H1 (cell line): ENCODE measurements at regions not wholly inside any gene's neighbourhood (a gene's known extent, or its start where the extent isn't known, plus 50 kb on each side); places are given as distances from the start of the nearest gene placed in this dataset.

Source experiments
- CTCF ChIA-PET: fragments of 300-600 bp; sonication (Branson Sonifier 250); formaldehyde crosslinking; loops from one replicate; lab custom pipeline; 2021; ENCODE audit not compliant: partially characterized antibody; lab: Charles Lee
- POLR2A ChIA-PET: fragments of 300-600 bp; sonication (Branson Sonifier 250); formaldehyde crosslinking; loops from one replicate; lab custom pipeline; 2021; ENCODE audit warnings: inconsistent platforms; ENCODE audit not compliant: partially characterized antibody; lab: Charles Lee
- DNase-seq, 2 experiments: peaks; one replicate each; pipeline versions ENCODE4 v3.0.0 to v3.0.0-alpha.2; 2010 to 2022; ENCODE audit warnings: low spot score in 2 of 2, low read depth in 1 of 2, mixed read lengths in 1 of 2
- FAIRE-seq: peaks from 2 replicates; lab custom pipeline; 2011; peaks lifted over from hg19 to GRCh38; lab: Jason Lieb, UNC
- H2AFZ ChIP-seq: 2 replicates; pipeline ENCODE4 v1.8.1; 2012; ENCODE audit warnings: low read length, inconsistent platforms
- H2AK5ac ChIP-seq: 2 replicates; pipeline ENCODE4 v1.6.1; 2013; ENCODE audit warnings: low read depth, low read length
- H2BK120ac ChIP-seq: replicated peaks from 2 replicates; pipeline ENCODE3; 2013; ENCODE audit warnings: low read depth, low read length, inconsistent platforms
- H2BK12ac ChIP-seq: 2 replicates; pipeline ENCODE4 v1.6.1; 2013; ENCODE audit warnings: low read depth, low read length
- H2BK15ac ChIP-seq: 2 replicates; pipeline ENCODE4 v1.6.1; 2013; ENCODE audit warnings: low read length
- H2BK20ac ChIP-seq: 2 replicates; pipeline ENCODE4 v1.6.1; 2013; ENCODE audit warnings: low read length
- H2BK5ac ChIP-seq: 2 replicates; pipeline ENCODE4 v1.6.1; 2013; ENCODE audit warnings: low read depth, low read length
- H3K14ac ChIP-seq: 2 replicates; pipeline ENCODE4 v1.6.1; 2013; ENCODE audit warnings: inconsistent platforms; ENCODE audit not compliant: insufficient read length
- H3K18ac ChIP-seq: 2 replicates; pipeline ENCODE4 v1.6.1; 2013; ENCODE audit warnings: low read length; ENCODE audit errors: extremely low read depth
- H3K23ac ChIP-seq: 2 replicates; pipeline ENCODE4 v1.6.1; 2013; ENCODE audit warnings: inconsistent platforms; ENCODE audit not compliant: insufficient read length
- H3K23me2 ChIP-seq: 2 replicates; pipeline ENCODE4 v1.6.1; 2013; ENCODE audit warnings: low read depth, low read length
- H3K27ac ChIP-seq: 2 replicates; pipeline ENCODE4 v1.6.1; 2011; ENCODE audit warnings: low read depth, low read length, inconsistent platforms
- H3K27me3 ChIP-seq, 4 experiments: replicated peaks in 1 of 4; 1 replicate in 1 of 4; 2 replicates in 3 of 4; pipeline versions ENCODE4 v1.6.1 to v1.8.1; 2011 to 2013; ENCODE audit warnings: low read length in 3 of 4, mild to moderate bottlenecking in 3 of 4, inconsistent platforms in 2 of 4, mixed read lengths in 2 of 4, moderate library complexity in 1 of 4; ENCODE audit not compliant: control insufficient read depth in 3 of 4, insufficient read depth in 3 of 4; ENCODE audit errors: extremely low read depth in 1 of 4
- H3K36me3 ChIP-seq, 4 experiments: 2 replicates each; pipeline versions ENCODE4 v1.6.1 to v1.8.1; 2011 to 2013; ENCODE audit warnings: mild to moderate bottlenecking in 4 of 4, low read length in 3 of 4, moderate library complexity in 2 of 4, control low read depth in 1 of 4, inconsistent platforms in 1 of 4; ENCODE audit not compliant: insufficient read depth in 4 of 4, control insufficient read depth in 2 of 4
- H3K4ac ChIP-seq: replicated peaks from 2 replicates; pipeline ENCODE3; 2013; ENCODE audit warnings: low read length, low read depth, mixed read lengths, inconsistent platforms; ENCODE audit not compliant: insufficient read length
- H3K4me1 ChIP-seq, 4 experiments: replicated peaks in 1 of 4; 1 replicate in 1 of 4; 2 replicates in 3 of 4; pipeline versions ENCODE4 v1.6.1 to v1.8.1; 2011 to 2013; ENCODE audit warnings: low read length in 3 of 4, inconsistent platforms in 2 of 4, mixed read lengths in 1 of 4; ENCODE audit not compliant: insufficient read depth in 4 of 4, control insufficient read depth in 3 of 4
- H3K4me2 ChIP-seq, 2 experiments: 2 replicates each; pipeline versions ENCODE4 v1.6.1 to v1.8.1; 2011 to 2013; ENCODE audit warnings: low read depth in 2 of 2, low read length in 2 of 2, control low read depth in 1 of 2, inconsistent platforms in 1 of 2, mild to moderate bottlenecking in 1 of 2; ENCODE audit not compliant: insufficient read depth in 1 of 2
- H3K4me3 ChIP-seq, 4 experiments: fragments of 200-600, 300-600 bp in 1 of 4; sonication (generic), shearing (Covaris generic), sonication (Bioruptor Twin) in 1 of 4; 2 replicates each; pipeline versions ENCODE4 v1.5.1 to v1.8.1; 2011 to 2016; ENCODE audit warnings: low read length in 4 of 4, low read depth in 3 of 4, control low read depth in 2 of 4, inconsistent platforms in 2 of 4, mild to moderate bottlenecking in 2 of 4, mixed read lengths in 1 of 4, moderate library complexity in 1 of 4; ENCODE audit not compliant: insufficient read depth in 2 of 4; ENCODE audit errors: extremely low read depth in 1 of 4
- H3K56ac ChIP-seq: replicated peaks from 2 replicates; pipeline ENCODE3; 2013; ENCODE audit warnings: low read depth, mild to moderate bottlenecking, mixed read lengths, low read length, inconsistent platforms; ENCODE audit not compliant: insufficient read length
- H3K79me1 ChIP-seq: 2 replicates; pipeline ENCODE4 v1.6.1; 2013; ENCODE audit warnings: low read depth, low read length, control low read depth
- H3K79me2 ChIP-seq, 2 experiments: 2 replicates each; pipeline versions ENCODE4 v1.6.1 to v1.8.1; 2012 to 2013; ENCODE audit warnings: low read length in 2 of 2, mild to moderate bottlenecking in 2 of 2, inconsistent platforms in 1 of 2; ENCODE audit not compliant: insufficient read depth in 2 of 2, control insufficient read depth in 1 of 2
- H3K9ac ChIP-seq, 4 experiments: replicated peaks in 1 of 4; 1 replicate in 1 of 4; 2 replicates in 3 of 4; pipeline versions ENCODE4 v1.6.1 to v1.8.1; 2011 to 2013; ENCODE audit warnings: low read depth in 3 of 4, low read length in 3 of 4, control low read depth in 2 of 4, mild to moderate bottlenecking in 2 of 4, moderate library complexity in 2 of 4, inconsistent platforms in 1 of 4; ENCODE audit errors: extremely low read depth in 1 of 4
- H3K9me3 ChIP-seq, 2 experiments: 2 replicates each; pipeline versions ENCODE4 v1.6.1 to v1.8.1; 2012 to 2013; ENCODE audit warnings: mild to moderate bottlenecking in 2 of 2, moderate library complexity in 2 of 2, control low read depth in 1 of 2, inconsistent platforms in 1 of 2, low read depth in 1 of 2, low read length in 1 of 2, mixed read lengths in 1 of 2; ENCODE audit not compliant: insufficient read depth in 2 of 2
- H4K20me1 ChIP-seq, 2 experiments: replicated peaks in 1 of 2; 2 replicates each; pipeline versions ENCODE3 to v1.8.1; 2011 to 2013; ENCODE audit warnings: inconsistent platforms in 2 of 2, low read length in 2 of 2, mild to moderate bottlenecking in 1 of 2; ENCODE audit not compliant: insufficient read depth in 2 of 2, control insufficient read depth in 1 of 2
- H4K5ac ChIP-seq: 2 replicates; pipeline ENCODE4 v1.6.1; 2013; ENCODE audit warnings: low read length, low read depth, mixed read lengths, inconsistent platforms; ENCODE audit not compliant: insufficient read length
- H4K8ac ChIP-seq: 2 replicates; pipeline ENCODE4 v1.8.0; 2013; ENCODE audit warnings: mild to moderate bottlenecking, moderate library complexity, low read length, inconsistent platforms; ENCODE audit not compliant: insufficient read depth; ENCODE audit errors: extremely low read depth
- H4K91ac ChIP-seq: replicated peaks from 2 replicates; pipeline ENCODE3; 2013; ENCODE audit warnings: low read length, mixed read lengths, inconsistent platforms; ENCODE audit not compliant: insufficient read length
- RFX5 ChIP-seq: IDR thresholded peaks from 2 replicates; pipeline ENCODE4 v1.6.1; 2011; ENCODE audit warnings: low read depth, low read length, improper control_type of control experiment, borderline replicate concordance
- TEAD4 ChIP-seq: IDR thresholded peaks from 2 replicates; pipeline ENCODE4 v1.6.1; 2012; ENCODE audit warnings: low read depth, low read length, inconsistent platforms, mixed read lengths
- WGBS, 2 experiments: shearing (Covaris generic) in 1 of 2; methylation state at CpG; one replicate each; pipeline versions ENCODE4 v1.1.6 to v1.1.7; 2013 to 2015; ENCODE audit warnings: low lambda C conversion rate in 2 of 2, mixed read lengths in 2 of 2, inconsistent platforms in 1 of 2, low coverage in 1 of 2, missing lambda C conversion rate in 1 of 2; ENCODE audit not compliant: insufficient replicate concordance in 2 of 2, insufficient coverage in 1 of 2, insufficient read length in 1 of 2; ENCODE audit errors: extremely low coverage in 1 of 2, missing lambda C conversion rate in 1 of 2; 5-methylcytosine and 5-hydroxymethylcytosine counted together

GRCh38 chr11:41980741-41981140, 521.3 kb upstream of the LRRC4C start:
- Histone ChIP-seq H4K8ac (no peak overlapping the region), H2AK5ac (no peak overlapping the region), H3K36me3 (no peaks in the 10 kb centered on the region), H2AFZ (no peak overlapping the region), H2BK20ac (no peak overlapping the region), H4K20me1 (no peaks in the 10 kb centered on the region), H2BK15ac (no peak overlapping the region), H3K23ac (no peak overlapping the region), H3K4me3 (no peak overlapping the region), H2BK12ac (no peak overlapping the region), H3K4me2 (no peak overlapping the region), H3K18ac (no peak overlapping the region), H4K91ac (no peak overlapping the region), H3K23me2 (no peaks in the 10 kb centered on the region; the same call in 1 of the 2 replicates), H3K9me3 (0 out of 4 replicates have a peak, but pooled peaks cover 0 to 2% of the 10 kb centered on the region in 2 experiments), H3K14ac (no peak overlapping the region), H3K4me1 (no peaks in the 10 kb centered on the region), H2BK120ac (no peak overlapping the region), H3K79me2 (no peaks in the 10 kb centered on the region), H3K9ac (no peak overlapping the region), H3K27me3 (no peaks in the 10 kb centered on the region), H3K27ac (no peak overlapping the region), H3K56ac (no peak overlapping the region), H3K4ac (no peak overlapping the region), H3K79me1 (no peaks in the 10 kb centered on the region), H2BK5ac (no peak overlapping the region), H4K5ac (no peak overlapping the region)
- FAIRE-seq (no peak), DNase-seq (no peak)
- ChIA-PET POLR2A (no interaction called here), CTCF (no interaction called here)
- TF ChIP-seq RFX5, result no peak
- TF ChIP-seq TEAD4, result no peak
- 96% methylated on average over 2 of the region's 2 CpGs; no CpG with 5 or more reads in 1 of the 2 experiments for WGBS, 2 experiments
